CD4-positive, alpha-beta T cell (primary cell): ENCODE measurements at regions not wholly inside any gene's neighbourhood (a gene's known extent, or its start where the extent isn't known, plus 50 kb on each side); places are given as distances from the start of the nearest gene placed in this dataset.
"Not testable (repeated sequence)": the region's sequence is repeated elsewhere in the genome, so short reads cannot be mapped to it uniquely, and the experiment has no call there.

Experiments used
- ATAC-seq: fragments of 200-7000 bp; cut with Tn5 transposase; one replicate; pipeline ENCODE4 v1.10.0; 2022; ENCODE audit warnings: mild to moderate bottlenecking; ENCODE audit not compliant: poor library complexity
- CTCF ChIA-PET: fragments of 350-600 bp; sonication (Branson Sonifier 250); formaldehyde crosslinking; loops from one replicate; lab custom pipeline; 2021; ENCODE audit warnings: antibody characterized with exemption, inconsistent platforms; lab: Charles Lee
- POLR2A ChIA-PET: fragments of 350-600 bp; sonication (Branson Sonifier 250); formaldehyde crosslinking; loops from one replicate; lab custom pipeline; 2021; ENCODE audit warnings: antibody characterized with exemption, inconsistent platforms; lab: Charles Lee
- DNase-seq, 14 experiments: peaks; one replicate each; pipeline ENCODE4 v3.0.0-alpha.2; 2013 to 2020; ENCODE audit warnings: mixed read lengths in 2 of 14
- H3K27ac ChIP-seq, 2 donors: one replicate each; pipeline versions ENCODE4 v1.5.1 to v1.7.0; 2013; ENCODE audit warnings: low read length in 2 of 2, low read depth in 1 of 2, mild to moderate bottlenecking in 1 of 2
- H3K27me3 ChIP-seq, 2 experiments: 1 replicate in 1 of 2; 2 replicates in 1 of 2; pipeline versions ENCODE4 v1.6.1 to v1.7.0; 2013; ENCODE audit warnings: low read length in 2 of 2, control low read depth in 1 of 2, mild to moderate bottlenecking in 1 of 2, moderate library complexity in 1 of 2; ENCODE audit not compliant: insufficient read depth in 2 of 2, control insufficient read depth in 1 of 2
- H3K36me3 ChIP-seq: one replicate; pipeline ENCODE4 v1.6.1; 2013; ENCODE audit warnings: low read length, control low read depth; ENCODE audit not compliant: insufficient read depth
- H3K4me1 ChIP-seq: one replicate; pipeline ENCODE4 v1.6.1; 2013; ENCODE audit warnings: low read length, control low read depth; ENCODE audit not compliant: insufficient read depth
- H3K4me3 ChIP-seq: one replicate; pipeline ENCODE4 v1.5.1; 2013; ENCODE audit warnings: mild to moderate bottlenecking, low read length, moderate library complexity
- H3K9me3 ChIP-seq, 2 experiments: 1 replicate in 1 of 2; 2 replicates in 1 of 2; pipeline versions ENCODE4 v1.6.1 to v1.7.0; 2013; ENCODE audit warnings: low read length in 2 of 2, mild to moderate bottlenecking in 2 of 2, control low read depth in 1 of 2, moderate library complexity in 1 of 2; ENCODE audit not compliant: control insufficient read depth in 1 of 2, insufficient read depth in 1 of 2
- H3K27ac Mint-ChIP-seq: one replicate; pipeline ENCODE4 v1.8.0; 2020; ENCODE audit warnings: mixed read lengths
- H3K27me3 Mint-ChIP-seq: one replicate; pipeline ENCODE4 v1.8.0; 2021; ENCODE audit warnings: mixed read lengths
- H3K36me3 Mint-ChIP-seq: one replicate; pipeline ENCODE4 v1.8.0; 2021; ENCODE audit warnings: low read depth, mixed read lengths
- H3K4me1 Mint-ChIP-seq: one replicate; pipeline ENCODE4 v1.8.0; 2021; ENCODE audit warnings: low read depth, mixed read lengths
- H3K4me3 Mint-ChIP-seq: one replicate; pipeline ENCODE4 v1.8.0; 2020; ENCODE audit warnings: mild to moderate bottlenecking, mixed read lengths
- H3K9me3 Mint-ChIP-seq: one replicate; pipeline ENCODE4 v1.8.0; 2020; ENCODE audit warnings: mixed read lengths
- intact Hi-C, 2 experiments: fragments of 100-400 bp; cut with DNase I in 1 of 2; cut with micrococcal nuclease in 1 of 2; formaldehyde crosslinking; loops; one replicate each; pipeline versions ENCODE4 v1.15.1 to v1.9.0; 2023 to 2025; cut with DNase I, micrococcal nuclease
- TF ChIP-seq, protein P1 (sequence below): fragments of 200-600 bp; IDR thresholded peaks from one replicate; pipeline ENCODE4 v1.8.0; 2022; ENCODE audit warnings: antibody characterized with exemption, mild to moderate bottlenecking

GRCh38 chr7:115178835-115179234 lies 256.9 kb downstream of the MDFIC start:
- Histone ChIP-seq H3K9me3 (no peaks in the 10 kb centered on the region), H3K36me3 (no peaks in the 10 kb centered on the region), H3K4me1 (no peaks in the 10 kb centered on the region), H3K27ac (no peak overlapping the region), H3K27me3 (no peaks in the 10 kb centered on the region), H3K4me3 (no peak overlapping the region)
- TF ChIP-seq, protein P1, sequence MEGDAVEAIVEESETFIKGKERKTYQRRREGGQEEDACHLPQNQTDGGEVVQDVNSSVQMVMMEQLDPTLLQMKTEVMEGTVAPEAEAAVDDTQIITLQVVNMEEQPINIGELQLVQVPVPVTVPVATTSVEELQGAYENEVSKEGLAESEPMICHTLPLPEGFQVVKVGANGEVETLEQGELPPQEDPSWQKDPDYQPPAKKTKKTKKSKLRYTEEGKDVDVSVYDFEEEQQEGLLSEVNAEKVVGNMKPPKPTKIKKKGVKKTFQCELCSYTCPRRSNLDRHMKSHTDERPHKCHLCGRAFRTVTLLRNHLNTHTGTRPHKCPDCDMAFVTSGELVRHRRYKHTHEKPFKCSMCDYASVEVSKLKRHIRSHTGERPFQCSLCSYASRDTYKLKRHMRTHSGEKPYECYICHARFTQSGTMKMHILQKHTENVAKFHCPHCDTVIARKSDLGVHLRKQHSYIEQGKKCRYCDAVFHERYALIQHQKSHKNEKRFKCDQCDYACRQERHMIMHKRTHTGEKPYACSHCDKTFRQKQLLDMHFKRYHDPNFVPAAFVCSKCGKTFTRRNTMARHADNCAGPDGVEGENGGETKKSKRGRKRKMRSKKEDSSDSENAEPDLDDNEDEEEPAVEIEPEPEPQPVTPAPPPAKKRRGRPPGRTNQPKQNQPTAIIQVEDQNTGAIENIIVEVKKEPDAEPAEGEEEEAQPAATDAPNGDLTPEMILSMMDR = no peak
- CTCF ChIA-PET = no interaction called here
- ATAC-seq (no peak), DNase-seq (no peak)
- H3K27me3 Mint-ChIP-seq = peaks cover 3% of the 10 kb centered on the region
- POLR2A ChIA-PET = no interaction called here
- intact Hi-C loops = no loop called here
- no peaks in the 10 kb centered on the region for H3K9me3 Mint-ChIP-seq
- H3K4me1 Mint-ChIP-seq = peaks cover 9% of the 10 kb centered on the region
- H3K4me3 Mint-ChIP-seq = no peak overlapping the region
- no peak overlapping the region for H3K27ac Mint-ChIP-seq
- H3K36me3 Mint-ChIP-seq = no peaks in the 10 kb centered on the region

DNA sequence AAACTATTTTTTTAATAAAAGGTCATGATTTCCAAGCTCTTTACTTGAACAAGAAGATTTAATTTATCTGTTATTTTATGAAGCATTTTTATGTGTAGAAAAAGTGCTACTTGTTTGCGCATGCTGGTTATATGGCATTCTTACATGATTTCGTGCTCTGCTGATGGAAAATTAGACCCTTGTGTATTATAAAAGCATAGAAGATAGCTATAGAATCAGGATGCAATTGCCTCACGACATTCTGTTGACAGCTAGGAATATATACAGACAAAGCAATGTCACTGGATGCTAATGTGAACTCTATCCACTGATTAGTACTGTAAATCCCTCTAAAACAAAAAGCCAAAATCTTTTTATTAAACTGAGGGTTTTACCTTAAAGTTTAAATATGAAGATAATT lies 255.9 kb downstream of the MDFIC start:
- H3K27ac ChIP-seq = no peak overlapping the region
- Mint-ChIP-seq H3K4me3 (no peak overlapping the region), H3K27ac (no peak overlapping the region), H3K36me3 (no peaks in the 10 kb centered on the region), H3K9me3 (no peaks in the 10 kb centered on the region), H3K4me1 (no peaks in the 10 kb centered on the region), H3K27me3 (peaks cover 5% of the 10 kb centered on the region)
- intact Hi-C loops = no loop called here
- DNase-seq (no peak), ATAC-seq (no peak)
- ChIA-PET CTCF (no interaction called here), POLR2A (no interaction called here)
- TF ChIP-seq, protein P1 = no peak
- H3K36me3 ChIP-seq = no peaks in the 10 kb centered on the region
- no peaks in the 10 kb centered on the region for H3K9me3 ChIP-seq
- no peaks in the 10 kb centered on the region for H3K4me1 ChIP-seq
- no peak overlapping the region for H3K4me3 ChIP-seq
- H3K27me3 ChIP-seq = no peaks in the 10 kb centered on the region

DNA sequence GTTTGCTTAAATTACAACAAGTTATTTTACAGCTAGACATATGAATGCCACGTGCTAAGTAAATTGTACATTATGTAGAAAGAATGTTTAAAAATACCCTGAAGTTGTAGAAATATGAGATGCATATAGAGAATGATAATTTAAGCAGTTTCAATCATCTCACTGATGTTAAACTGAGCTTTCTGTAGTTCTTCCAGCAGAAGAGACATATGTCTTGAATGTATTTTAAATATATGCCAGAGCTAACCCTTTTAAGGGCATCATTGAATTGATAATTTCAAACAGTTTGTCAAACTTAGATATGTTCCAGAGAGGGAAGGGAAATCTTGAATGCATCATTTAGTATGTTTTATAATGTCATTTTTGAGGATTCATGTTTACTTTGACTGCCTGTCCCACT lies 255.2 kb downstream of the MDFIC start:
- DNase-seq (no peak), ATAC-seq (no peak)
- H3K4me1 Mint-ChIP-seq = no peaks in the 10 kb centered on the region
- H3K4me3 ChIP-seq = no peak overlapping the region
- no peaks in the 10 kb centered on the region for H3K9me3 ChIP-seq
- no peaks in the 10 kb centered on the region for H3K36me3 Mint-ChIP-seq
- no peak overlapping the region for H3K27ac Mint-ChIP-seq
- no peaks in the 10 kb centered on the region for H3K27me3 ChIP-seq
- TF ChIP-seq, protein P1 = no peak
- H3K4me1 ChIP-seq = no peaks in the 10 kb centered on the region
- H3K27ac ChIP-seq = no peak overlapping the region
- no peak overlapping the region for H3K4me3 Mint-ChIP-seq
- peaks cover 5% of the 10 kb centered on the region for H3K27me3 Mint-ChIP-seq
- POLR2A ChIA-PET = no interaction called here
- H3K9me3 Mint-ChIP-seq = no peaks in the 10 kb centered on the region
- CTCF ChIA-PET = no interaction called here
- H3K36me3 ChIP-seq = no peaks in the 10 kb centered on the region
- intact Hi-C loops = no loop called here

DNA sequence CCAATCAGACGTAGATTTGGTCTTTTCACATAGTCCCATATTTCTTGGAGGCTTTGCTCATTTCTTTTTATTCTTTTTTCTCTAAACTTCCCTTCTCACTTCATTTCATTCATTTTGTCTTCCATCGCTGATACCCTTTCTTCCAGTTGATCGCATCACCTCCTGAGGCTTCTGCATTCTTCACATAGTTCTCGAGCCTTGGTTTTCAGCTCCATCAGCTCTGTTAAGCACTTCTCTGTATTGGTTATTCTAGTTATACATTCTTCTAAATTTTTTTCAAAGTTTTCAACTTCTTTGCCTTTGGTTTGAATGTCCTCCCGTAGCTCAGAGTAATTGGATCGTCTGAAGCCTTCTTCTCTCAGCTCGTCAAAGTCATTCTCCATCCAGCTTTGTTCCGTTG lies 250.5 kb downstream of the MDFIC start:
- H3K27ac ChIP-seq, H3K4me1 ChIP-seq, H3K4me1 Mint-ChIP-seq, H3K36me3 ChIP-seq, H3K9me3 ChIP-seq, H3K27me3 Mint-ChIP-seq, CTCF ChIA-PET, H3K9me3 Mint-ChIP-seq, H3K36me3 Mint-ChIP-seq, ATAC-seq, intact Hi-C loops, H3K4me3 Mint-ChIP-seq, H3K27ac Mint-ChIP-seq, H3K27me3 ChIP-seq, POLR2A ChIA-PET, DNase-seq, H3K4me3 ChIP-seq: not testable (repeated sequence)
